GM19324 (cell line): ENCODE measurements at regions not wholly inside any gene's neighbourhood (a gene's known extent, or its start where the extent isn't known, plus 50 kb on each side); places are given as distances from the start of the nearest gene placed in this dataset.
"Not testable (repeated sequence)": the region's sequence is repeated elsewhere in the genome, so short reads cannot be mapped to it uniquely, and the experiment has no call there.

Source experiments
- ATAC-seq: cut with Tn5 transposase; IDR thresholded peaks from one replicate; pipeline ENCODE4 v1.9.1; 2021; ENCODE audit warnings: mild to moderate bottlenecking, moderate library complexity; ENCODE audit not compliant: unreplicated experiment, low FRiP score

DNA sequence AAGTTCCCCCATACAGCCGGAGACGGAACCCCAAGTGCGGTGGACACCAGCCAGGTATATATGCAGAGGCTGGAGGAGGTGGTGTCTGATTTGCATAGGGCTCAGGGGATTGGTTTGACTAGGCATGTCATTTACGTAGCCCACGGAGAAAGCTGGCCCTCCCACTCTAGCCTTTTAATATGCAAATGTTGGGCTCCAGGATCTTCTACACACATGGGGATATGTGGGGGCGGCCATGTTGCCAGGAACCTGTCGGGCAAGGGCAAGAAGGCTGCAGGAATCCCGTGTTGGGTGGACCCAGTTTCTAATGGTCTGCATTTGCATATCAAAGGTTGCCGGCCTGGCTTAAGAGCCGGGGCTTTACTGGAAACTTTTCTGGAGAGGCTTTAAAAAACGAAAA is 57.4 kb downstream of the FTHL17 start:
- ATAC-seq, result not testable (repeated sequence)

DNA sequence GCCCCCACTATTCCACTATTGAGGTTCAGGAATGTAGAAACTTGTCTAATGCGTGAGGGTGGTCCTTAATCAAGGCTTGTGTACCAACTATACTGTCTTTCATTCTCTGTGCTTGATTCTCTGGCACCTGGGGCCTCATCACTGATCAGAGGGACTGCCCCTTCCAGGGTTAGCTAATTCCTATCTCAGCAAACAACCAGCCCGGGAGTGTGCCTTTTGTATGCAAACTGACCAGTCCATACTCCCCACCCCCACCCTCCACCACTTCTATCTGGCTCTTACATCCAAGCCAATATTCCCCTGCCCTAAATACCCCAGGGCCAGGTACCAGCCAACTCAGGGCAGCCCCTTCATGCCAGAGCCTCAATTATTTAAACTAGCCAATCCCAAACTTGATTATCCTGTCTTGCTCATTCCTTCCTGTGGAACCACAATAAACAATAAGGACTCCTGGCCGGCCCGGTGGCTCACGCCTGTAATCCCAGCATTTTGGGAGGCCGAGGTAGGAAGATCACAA is 59.3 kb downstream of the FTHL17 start:
- no peak for ATAC-seq

- ATAC-seq, result no peak
Observed at GRCh38 chrX:31007321-31007720, 64.5 kb downstream of the FTHL17 start.

DNA sequence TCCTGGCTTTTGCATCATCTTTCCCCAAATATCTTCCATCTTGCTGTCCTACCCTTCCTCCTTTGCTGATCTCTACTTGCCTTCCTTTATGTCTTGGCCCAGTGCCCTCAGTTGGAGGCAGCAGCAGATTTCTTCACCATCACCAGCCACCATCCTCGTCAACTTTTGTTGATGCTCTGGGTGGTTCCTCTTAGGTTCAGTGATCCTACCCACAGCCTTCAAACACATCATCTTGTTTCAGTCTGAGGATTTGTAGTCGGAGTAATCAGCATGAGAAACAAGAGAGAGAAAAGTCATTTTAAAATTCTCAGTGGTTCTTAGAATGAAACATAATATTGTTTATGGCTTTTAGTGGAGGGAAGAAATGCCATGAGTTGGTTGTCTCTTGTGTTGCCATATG is 65.8 kb downstream of the FTHL17 start:
- no peak for ATAC-seq

DNA sequence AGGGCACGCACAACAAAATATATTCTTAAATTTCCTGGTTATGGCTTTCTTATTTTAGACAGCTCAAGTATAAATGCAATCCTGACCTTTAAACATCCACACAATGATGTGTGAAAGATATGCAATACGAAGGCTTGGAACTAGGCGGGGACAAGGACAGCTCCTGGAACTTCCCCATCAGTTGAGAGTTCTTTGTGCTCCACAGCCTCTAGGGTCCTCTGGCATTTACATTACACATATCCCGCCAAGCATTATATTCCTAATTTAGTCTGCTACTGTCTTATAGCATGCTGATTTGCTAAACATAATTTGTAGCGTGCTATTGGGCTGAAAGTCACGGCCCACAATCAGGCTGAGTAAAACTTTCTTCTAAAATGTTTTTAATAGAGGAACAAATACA is 74.4 kb downstream of the FTHL17 start:
- no peak for ATAC-seq

DNA sequence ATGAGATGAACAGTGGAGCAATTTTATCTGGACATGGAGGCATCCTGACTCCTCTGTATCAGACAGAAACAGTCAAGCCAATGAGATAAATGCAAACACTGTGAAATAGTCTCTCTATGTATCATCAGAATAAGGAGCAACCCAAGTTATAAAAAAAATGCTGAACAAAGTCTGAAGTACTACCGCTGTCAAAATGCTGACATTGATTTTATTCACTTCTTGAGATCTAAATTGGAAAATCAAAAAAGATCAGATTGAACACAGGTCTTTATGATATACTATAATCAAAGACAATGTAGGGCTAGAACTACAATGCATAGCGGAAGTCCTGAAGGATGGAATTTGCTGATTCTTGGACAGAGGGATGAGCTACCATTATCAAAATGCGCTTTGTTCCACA is 76.1 kb downstream of the FTHL17 start:
- ATAC-seq, result no peak

DNA sequence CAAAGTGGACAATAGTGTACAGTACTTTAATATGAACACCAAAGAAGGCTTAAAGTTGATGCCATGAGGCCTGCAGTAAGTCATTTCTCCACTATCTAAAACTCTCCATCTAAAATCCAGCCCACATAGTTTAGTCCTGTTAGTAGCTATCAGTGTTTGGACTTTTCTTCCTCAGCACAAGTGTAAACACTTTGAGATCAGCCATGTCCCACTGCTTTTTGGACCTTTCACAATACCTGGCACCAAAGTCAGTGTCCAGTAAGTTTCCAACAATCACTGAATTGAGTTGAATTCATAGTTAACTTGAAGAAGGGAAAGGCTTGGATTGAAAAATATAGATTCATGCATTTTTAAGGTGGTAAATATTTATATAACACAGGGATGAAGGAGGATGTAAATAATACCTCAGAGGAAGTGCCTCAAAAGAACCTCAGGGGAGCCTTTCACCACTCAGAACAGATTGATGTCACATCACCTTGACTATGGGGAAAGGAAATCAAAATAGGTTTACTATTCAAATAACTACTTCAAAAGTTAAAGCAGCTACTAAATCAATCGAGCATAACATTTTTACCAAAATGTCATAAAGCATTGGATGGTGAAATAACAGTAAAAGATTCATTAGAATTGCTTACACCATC is 76.7 kb downstream of the FTHL17 start:
- no peak for ATAC-seq

- not testable (repeated sequence) for ATAC-seq
Observed at GRCh38 chrX:30994018-30994417, 77.8 kb downstream of the FTHL17 start.

DNA sequence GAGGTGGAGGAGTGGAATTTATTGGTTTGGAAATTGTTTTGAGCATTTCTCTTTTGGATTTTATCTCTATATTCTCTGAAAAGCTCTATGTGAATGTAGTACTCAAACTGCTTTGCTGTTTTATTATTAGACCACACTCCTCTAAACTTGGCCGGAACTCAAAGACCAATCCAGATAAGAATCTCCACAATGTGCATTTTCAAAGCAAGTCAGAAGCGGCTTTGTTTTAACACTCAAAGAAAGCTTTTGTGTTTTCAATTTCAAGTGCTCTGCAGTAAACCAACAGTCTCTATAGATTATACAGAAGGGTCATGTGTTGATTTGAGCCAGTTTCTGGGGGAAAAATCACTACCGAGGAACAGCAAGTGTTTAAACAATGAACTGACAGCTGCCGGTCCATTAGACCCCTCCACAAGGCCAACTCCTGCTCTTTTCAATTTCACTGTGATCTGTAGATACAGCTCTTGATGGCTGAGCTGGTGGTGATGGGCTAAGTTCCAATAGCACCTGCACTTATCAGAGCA is 79.4 kb downstream of the FTHL17 start:
- ATAC-seq, result no peak

- ATAC-seq, result no peak
Observed at GRCh38 chrX:30990361-30990760, 81.5 kb downstream of the FTHL17 start.

- ATAC-seq, result no peak
Observed at GRCh38 chrX:30982467-30982866, 89.4 kb downstream of the FTHL17 start.

DNA sequence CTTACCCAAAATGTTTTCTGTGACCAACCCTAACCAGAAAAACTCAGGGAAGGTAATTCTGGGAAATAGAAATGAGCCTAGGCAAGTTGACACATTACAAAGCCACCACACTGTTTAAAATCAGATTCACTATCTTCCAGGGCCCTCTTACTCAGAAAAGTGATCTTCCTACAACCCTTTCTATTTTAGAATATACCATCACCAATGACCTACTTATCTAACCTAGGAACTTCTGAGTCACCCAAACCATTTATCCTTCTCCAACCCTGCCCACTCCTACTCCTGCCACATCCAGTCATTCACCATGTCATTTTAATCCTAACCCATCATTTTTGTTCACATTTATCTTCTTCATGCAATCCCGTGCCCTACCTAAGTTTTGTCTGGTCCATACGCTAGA is 89.9 kb downstream of the FTHL17 start:
- no peak for ATAC-seq

DNA sequence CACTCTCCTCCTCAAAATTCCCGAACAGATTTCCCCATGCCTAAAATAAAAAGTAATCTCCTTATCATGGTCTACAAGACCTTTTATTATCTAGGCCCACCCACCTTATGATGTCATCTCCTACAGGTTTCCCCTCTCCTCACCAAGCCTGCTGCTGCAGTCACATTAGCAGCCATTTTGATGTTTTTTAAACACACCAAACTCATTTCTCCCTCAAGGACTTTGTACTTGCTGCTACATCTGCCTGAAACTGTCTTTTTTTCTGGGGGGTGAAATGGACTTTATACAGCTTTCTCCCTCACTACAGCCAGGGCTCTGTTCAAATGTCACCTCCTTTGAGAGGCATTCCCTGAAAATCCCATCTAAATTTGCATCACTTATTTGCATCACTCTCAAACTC is 90.2 kb upstream of the TAB3 start:
- no peak for ATAC-seq

GRCh38 chrX:30975467-30975866 is 86.4 kb upstream of the TAB3 start:
- no peak for ATAC-seq

- ATAC-seq, result no peak
Observed at GRCh38 chrX:30973784-30974427, 84.9 kb upstream of the TAB3 start.

GRCh38 chrX:30971774-30972603 is 82.9 kb upstream of the TAB3 start:
- ATAC-seq, result peak; percentile 89

DNA sequence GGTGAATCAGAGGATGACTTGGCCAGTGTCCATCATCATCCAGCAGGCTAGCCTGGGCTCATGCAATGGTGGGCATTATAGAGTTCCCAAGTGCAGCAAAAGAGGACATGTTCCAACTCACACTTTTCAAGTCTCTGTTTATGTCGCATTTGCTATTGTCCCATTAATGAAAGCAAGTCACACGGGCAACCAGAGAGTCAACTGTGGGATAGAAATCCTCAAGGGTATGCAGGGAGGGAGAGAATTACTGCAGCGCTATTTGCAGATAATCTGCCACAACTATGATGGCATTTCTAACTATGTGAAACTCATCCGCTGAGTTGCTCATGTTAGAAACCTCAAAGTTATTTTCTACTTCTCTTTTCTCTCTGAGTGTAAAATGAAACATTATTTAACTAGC is 78.5 kb upstream of the TAB3 start:
- no peak for ATAC-seq

DNA sequence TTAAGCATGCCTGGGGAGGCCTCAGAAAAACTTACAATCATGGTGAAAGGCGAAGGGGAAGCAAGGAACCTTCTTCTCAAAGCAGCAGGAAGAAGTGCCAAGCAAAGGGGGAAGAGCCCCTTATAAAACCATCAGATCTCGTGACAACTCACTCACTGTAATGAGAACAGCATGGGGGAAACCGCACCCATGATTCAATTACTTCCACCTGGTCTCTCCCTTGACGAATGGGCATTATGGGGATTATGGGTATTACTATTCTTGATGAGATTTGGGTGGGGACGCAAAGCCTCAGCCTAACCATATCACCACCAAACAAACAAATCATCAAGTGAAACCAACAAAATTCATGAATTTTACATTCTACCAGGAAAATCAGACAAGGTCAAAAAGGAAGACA is 76.7 kb upstream of the TAB3 start:
- ATAC-seq, result no peak

GRCh38 chrX:30961387-30962174 is 72.5 kb upstream of the TAB3 start:
- ATAC-seq, result no peak

DNA sequence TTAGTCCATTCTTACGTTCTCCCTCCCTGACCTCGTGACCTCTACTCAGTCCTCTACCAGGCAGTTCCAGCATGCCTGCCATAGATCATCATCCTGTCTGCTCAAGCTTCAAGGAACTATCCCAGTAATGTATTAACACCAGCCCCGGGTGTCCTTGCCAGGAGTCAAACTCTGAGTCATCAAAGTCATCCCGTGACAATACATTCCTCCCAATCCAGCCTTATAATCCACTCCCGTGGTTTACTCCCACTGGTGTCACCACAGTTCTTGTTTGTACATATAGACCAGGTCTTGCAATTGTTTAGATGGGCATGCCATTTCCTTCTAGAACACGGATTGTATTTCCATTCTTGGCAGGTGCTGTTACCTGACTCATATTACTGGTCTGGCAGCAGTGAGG is 68.7 kb upstream of the TAB3 start:
- no peak for ATAC-seq
